Natural killer cell (primary cell): ENCODE measurements at regions not wholly inside any gene's neighbourhood (a gene's known extent, or its start where the extent isn't known, plus 50 kb on each side); places are given as distances from the start of the nearest gene placed in this dataset.

Source experiments
- ATAC-seq, 3 donors: fragments of 150-1000 bp in 2 of 3; fragments of 200-7000 bp in 1 of 3; cut with Tn5 transposase; 1 replicate in 1 of 3; 2 replicates in 2 of 3; pipeline ENCODE4 v1.10.0; 2021; ENCODE audit warnings: mild to moderate bottlenecking in 2 of 3, moderate library complexity in 2 of 3
- DNase-seq, 2 donors: peaks; one replicate each; pipeline versions ENCODE4 v3.0.0 to v3.0.0-alpha.2; 2013 to 2021; ENCODE audit warnings: mixed read lengths in 1 of 2
- H3K27ac ChIP-seq: one replicate; pipeline ENCODE4 v1.5.1; 2013; ENCODE audit warnings: mild to moderate bottlenecking, low read length
- H3K27me3 ChIP-seq: one replicate; pipeline ENCODE4 v1.6.1; 2013; ENCODE audit warnings: low read length; ENCODE audit not compliant: control insufficient read depth, insufficient read depth
- H3K36me3 ChIP-seq: one replicate; pipeline ENCODE4 v1.6.1; 2013; ENCODE audit warnings: low read length; ENCODE audit not compliant: control insufficient read depth, insufficient read depth
- H3K4me1 ChIP-seq: one replicate; pipeline ENCODE4 v1.6.1; 2013; ENCODE audit warnings: low read length; ENCODE audit not compliant: control insufficient read depth, insufficient read depth
- H3K4me3 ChIP-seq: one replicate; pipeline ENCODE4 v1.5.1; 2013; ENCODE audit warnings: low read length
- H3K9me3 ChIP-seq: one replicate; pipeline ENCODE4 v1.6.1; 2013; ENCODE audit warnings: low read length; ENCODE audit not compliant: control insufficient read depth, insufficient read depth
- H3K27ac Mint-ChIP-seq, 2 donors: one replicate each; pipeline ENCODE4 v1.8.0; 2022; ENCODE audit warnings: mild to moderate bottlenecking in 2 of 2, mixed read lengths in 2 of 2, moderate library complexity in 1 of 2
- H3K27me3 Mint-ChIP-seq, 2 donors: one replicate each; pipeline ENCODE4 v1.8.0; 2022; ENCODE audit warnings: low read depth in 2 of 2, mixed read lengths in 2 of 2
- H3K36me3 Mint-ChIP-seq: one replicate; pipeline ENCODE4 v1.8.0; 2022; ENCODE audit warnings: mixed read lengths
- H3K4me1 Mint-ChIP-seq, 2 donors: one replicate each; pipeline ENCODE4 v1.8.0; 2022; ENCODE audit warnings: mixed read lengths in 2 of 2
- H3K4me3 Mint-ChIP-seq: one replicate; pipeline ENCODE4 v1.8.0; 2022; ENCODE audit warnings: mild to moderate bottlenecking, moderate library complexity, mixed read lengths
- H3K9me3 Mint-ChIP-seq, 2 donors: one replicate each; pipeline ENCODE4 v1.8.0; 2022; ENCODE audit warnings: mixed read lengths in 2 of 2
- WGBS: methylation state at CpG from one replicate; pipeline ENCODE4 v1.1.7; 2013; ENCODE audit warnings: missing lambda C conversion rate; ENCODE audit not compliant: insufficient coverage; 5-methylcytosine and 5-hydroxymethylcytosine counted together
- intact Hi-C: fragments of 100-400 bp; cut with micrococcal nuclease; formaldehyde crosslinking; loops from one replicate; pipeline ENCODE4 v1.14.2; 2022
- TF ChIP-seq, protein P1 (sequence below): fragments of 200-600 bp; IDR thresholded peaks from one replicate; pipeline ENCODE4 v1.8.0; 2022; ENCODE audit warnings: antibody characterized with exemption

DNA sequence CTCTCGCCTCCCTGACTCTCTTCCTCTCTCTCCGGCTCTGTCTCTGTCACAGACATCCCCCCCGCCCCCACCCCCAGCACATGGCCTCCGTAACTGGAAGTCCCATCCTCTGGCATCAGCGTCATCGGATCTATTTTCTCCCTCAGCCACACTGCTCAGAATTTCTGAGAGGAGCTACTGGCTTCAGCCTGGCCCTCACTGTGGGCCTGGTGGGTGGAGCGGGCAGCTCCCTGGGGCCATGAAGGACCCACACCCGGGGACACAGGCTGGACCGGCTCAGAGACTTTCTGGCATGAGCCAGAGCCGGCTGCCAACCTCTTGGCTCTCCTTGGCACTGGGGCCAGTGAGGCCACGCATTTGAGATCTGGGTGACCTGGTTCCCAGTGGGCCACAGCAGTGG lies 61.2 kb upstream of the CASZ1 start:
- no peaks in the 10 kb centered on the region for H3K36me3 Mint-ChIP-seq
- no peak overlapping the region for H3K27ac ChIP-seq
- WGBS = 84% methylated on average over 11 of the region's 11 CpGs

DNA sequence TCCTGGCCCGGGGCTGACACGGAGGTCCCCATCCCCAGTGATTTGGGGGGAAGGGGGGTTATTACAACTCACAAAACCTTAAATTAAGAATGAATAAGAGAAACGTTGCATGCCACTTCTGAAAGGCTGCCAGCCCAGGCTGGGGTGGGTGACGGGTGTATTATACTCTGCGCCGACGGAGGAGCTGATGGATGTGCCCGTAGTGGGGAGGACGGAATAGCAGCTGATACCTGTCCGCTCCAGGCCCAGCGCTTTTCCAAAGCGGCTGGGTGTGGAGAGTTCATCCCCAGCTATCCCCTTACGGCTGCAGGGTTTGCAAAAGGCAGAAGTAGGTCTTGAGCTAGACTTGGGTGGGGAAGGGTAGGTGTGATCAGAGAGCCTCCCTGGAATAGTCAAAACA lies 63.8 kb upstream of the CASZ1 start:
- no peak overlapping the region for H3K4me3 ChIP-seq
- no peak for ATAC-seq
- no peaks in the 10 kb centered on the region for H3K9me3 Mint-ChIP-seq
- intact Hi-C loops = no loop called here
- H3K27ac Mint-ChIP-seq = no peak overlapping the region
- H3K4me1 ChIP-seq = no peaks in the 10 kb centered on the region
- H3K36me3 ChIP-seq = no peaks in the 10 kb centered on the region
- no peaks in the 10 kb centered on the region for H3K4me1 Mint-ChIP-seq
- H3K27me3 ChIP-seq = peaks cover 2% of the 10 kb centered on the region
- no peak overlapping the region for H3K27ac ChIP-seq
- H3K27me3 Mint-ChIP-seq = peaks cover 22 to 26% of the 10 kb centered on the region in 2 donors
- WGBS = 73% methylated on average over 11 of the region's 13 CpGs
- H3K9me3 ChIP-seq = no peaks in the 10 kb centered on the region
- no peaks in the 10 kb centered on the region for H3K36me3 Mint-ChIP-seq
- no peak for DNase-seq
- H3K4me3 Mint-ChIP-seq = no peak overlapping the region
- TF ChIP-seq, protein P1, sequence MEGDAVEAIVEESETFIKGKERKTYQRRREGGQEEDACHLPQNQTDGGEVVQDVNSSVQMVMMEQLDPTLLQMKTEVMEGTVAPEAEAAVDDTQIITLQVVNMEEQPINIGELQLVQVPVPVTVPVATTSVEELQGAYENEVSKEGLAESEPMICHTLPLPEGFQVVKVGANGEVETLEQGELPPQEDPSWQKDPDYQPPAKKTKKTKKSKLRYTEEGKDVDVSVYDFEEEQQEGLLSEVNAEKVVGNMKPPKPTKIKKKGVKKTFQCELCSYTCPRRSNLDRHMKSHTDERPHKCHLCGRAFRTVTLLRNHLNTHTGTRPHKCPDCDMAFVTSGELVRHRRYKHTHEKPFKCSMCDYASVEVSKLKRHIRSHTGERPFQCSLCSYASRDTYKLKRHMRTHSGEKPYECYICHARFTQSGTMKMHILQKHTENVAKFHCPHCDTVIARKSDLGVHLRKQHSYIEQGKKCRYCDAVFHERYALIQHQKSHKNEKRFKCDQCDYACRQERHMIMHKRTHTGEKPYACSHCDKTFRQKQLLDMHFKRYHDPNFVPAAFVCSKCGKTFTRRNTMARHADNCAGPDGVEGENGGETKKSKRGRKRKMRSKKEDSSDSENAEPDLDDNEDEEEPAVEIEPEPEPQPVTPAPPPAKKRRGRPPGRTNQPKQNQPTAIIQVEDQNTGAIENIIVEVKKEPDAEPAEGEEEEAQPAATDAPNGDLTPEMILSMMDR = no peak

More for the DNA sequence above, 61.2 kb upstream of the CASZ1 start:
- H3K36me3 ChIP-seq = no peaks in the 10 kb centered on the region
- no peaks in the 10 kb centered on the region for H3K27me3 ChIP-seq
- no peaks in the 10 kb centered on the region for H3K4me1 ChIP-seq
- TF ChIP-seq, protein P1 = no peak
- Mint-ChIP-seq H3K9me3 (no peaks in the 10 kb centered on the region), H3K27ac (no peak overlapping the region), H3K27me3 (peaks cover 0 to 8% of the 10 kb centered on the region in 2 donors), H3K4me3 (no peak overlapping the region), H3K4me1 (no peaks in the 10 kb centered on the region)
- H3K9me3 ChIP-seq = no peaks in the 10 kb centered on the region
- H3K4me3 ChIP-seq = no peak overlapping the region
- ATAC-seq = no peak
- DNase-seq = no peak
- intact Hi-C loops = no loop called here

DNA sequence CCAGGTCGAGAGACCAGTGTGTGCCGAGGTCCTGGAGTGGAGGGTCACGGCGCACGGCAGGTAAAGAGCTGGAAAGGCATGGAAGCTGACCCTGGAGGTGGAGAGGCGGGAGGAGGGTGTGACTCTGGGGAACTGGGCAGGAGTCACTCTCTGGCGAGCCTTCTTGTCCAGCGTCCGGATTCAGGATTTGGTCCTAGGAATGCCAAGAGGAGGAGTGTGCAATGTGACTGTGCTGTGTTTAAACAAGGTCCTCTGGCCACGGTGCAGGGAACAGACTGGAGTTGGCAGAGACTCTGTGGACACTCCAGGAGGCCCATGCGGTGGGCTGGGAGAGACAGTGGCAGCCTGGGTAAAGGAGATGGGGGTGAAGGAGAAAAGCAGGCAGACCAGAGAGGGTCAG lies 64.2 kb upstream of the CASZ1 start:
- peaks cover 6% of the 10 kb centered on the region for H3K27me3 ChIP-seq
- H3K9me3 ChIP-seq = no peaks in the 10 kb centered on the region
- H3K9me3 Mint-ChIP-seq = no peaks in the 10 kb centered on the region
- no peak for DNase-seq
- H3K4me1 Mint-ChIP-seq = peaks cover 0 to 2% of the 10 kb centered on the region in 2 donors
- no peaks in the 10 kb centered on the region for H3K36me3 ChIP-seq
- H3K27ac Mint-ChIP-seq = no peak overlapping the region
- intact Hi-C loops = no loop called here
- no peak overlapping the region for H3K4me3 ChIP-seq
- H3K36me3 Mint-ChIP-seq = no peaks in the 10 kb centered on the region
- no peak overlapping the region for H3K27ac ChIP-seq
- no peaks in the 10 kb centered on the region for H3K4me1 ChIP-seq
- WGBS = 77% methylated on average over 11 of the region's 11 CpGs
- TF ChIP-seq, protein P1 = no peak
- ATAC-seq = no peak
- no peak overlapping the region for H3K4me3 Mint-ChIP-seq
- H3K27me3 Mint-ChIP-seq = peaks cover 27 to 29% of the 10 kb centered on the region in 2 donors

DNA sequence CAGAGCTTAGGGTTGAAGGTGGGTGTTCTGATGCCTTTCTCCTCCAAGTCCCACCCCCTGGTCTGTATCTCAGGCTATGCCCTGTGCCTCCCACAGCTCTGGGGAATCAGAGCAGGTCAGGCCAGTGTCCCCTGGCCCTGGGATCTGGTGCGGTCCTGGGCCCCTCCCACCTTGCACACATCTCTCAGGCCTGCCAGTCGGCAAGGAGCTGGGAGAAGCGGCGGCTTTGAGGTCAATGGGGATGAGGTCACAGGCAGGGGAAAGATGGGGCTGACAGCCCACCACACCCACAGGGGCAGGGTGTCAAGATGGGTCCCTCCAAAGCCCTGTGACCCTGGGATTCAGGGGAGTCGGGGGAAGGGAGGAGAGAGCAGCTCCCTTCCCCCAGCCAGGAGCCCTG lies 65.4 kb upstream of the CASZ1 start:
- TF ChIP-seq, protein P1 = no peak
- H3K4me1 Mint-ChIP-seq = peaks cover 0 to 6% of the 10 kb centered on the region in 2 donors
- ATAC-seq (no peak), DNase-seq (no peak)
- no peak overlapping the region for H3K4me3 Mint-ChIP-seq
- H3K36me3 Mint-ChIP-seq = no peaks in the 10 kb centered on the region
- H3K36me3 ChIP-seq = no peaks in the 10 kb centered on the region
- H3K27me3 Mint-ChIP-seq = peaks cover 32 to 37% of the 10 kb centered on the region in 2 donors
- WGBS = no CpG with 5 or more reads among the region's 5 CpGs
- peaks cover 13% of the 10 kb centered on the region for H3K27me3 ChIP-seq
- H3K9me3 ChIP-seq = no peaks in the 10 kb centered on the region
- H3K4me1 ChIP-seq = peaks cover 6% of the 10 kb centered on the region
- H3K4me3 ChIP-seq = no peak overlapping the region
- no peaks in the 10 kb centered on the region for H3K9me3 Mint-ChIP-seq
- H3K27ac Mint-ChIP-seq = no peak overlapping the region
- H3K27ac ChIP-seq = no peak overlapping the region
- intact Hi-C loops = no loop called here
